ENCODE measurements at regions not wholly inside any gene's neighbourhood (a gene's known extent, or its start where the extent isn't known, plus 50 kb on each side); places are given as distances from the start of the nearest gene placed in this dataset.

- no peaks in the 10 kb centered on the region for H3K9me3 ChIP-seq (ENCODE audit: control insufficient read depth, insufficient read depth, low read length)
- H3K27ac ChIP-seq (ENCODE audit: low read depth, low read length): no peak overlapping the region
- no peaks in the 10 kb centered on the region for H3K4me1 ChIP-seq (ENCODE audit: control insufficient read depth, low read length)
- TF ChIP-seq EZH2phosphoT487 (IDR thresholded peaks at IDR 0.05; ENCODE audit: borderline replicate concordance, low read length) (no peak), CTCF (IDR thresholded peaks at IDR 0.05; ENCODE audit: low read depth, low read length, poor library complexity, severe bottlenecking) (no peak)
- no peaks in the 10 kb centered on the region for H3K36me3 ChIP-seq (ENCODE audit: control insufficient read depth, low read length)
- H3K27me3 ChIP-seq (ENCODE audit: control insufficient read depth, low read length): no peaks in the 10 kb centered on the region
- no peak overlapping the region for H3K4me3 ChIP-seq (ENCODE audit: low read length)
- no peak overlapping the region for H3K4me2 ChIP-seq (ENCODE audit: low read length)
- H3K9me2 ChIP-seq (replicated peaks; ENCODE audit: control insufficient read depth, low read length): no peaks in the 10 kb centered on the region
- H3F3A ChIP-seq (ENCODE audit: control insufficient read depth, insufficient read depth): no peaks in the 10 kb centered on the region
- no peaks in the 10 kb centered on the region for H4K20me1 ChIP-seq (ENCODE audit: control insufficient read depth, insufficient read depth, low read depth, low read length)
- no peaks in the 10 kb centered on the region for H3K79me2 ChIP-seq (ENCODE audit: control insufficient read depth, low read length)
Measured at GRCh38 chrX:95029571-95029970, 1355.6 kb downstream of the FAM133A start.

GRCh38 chrX:95040104-95040503 lies 1366.1 kb downstream of the FAM133A start:
- H3K27me3 ChIP-seq (ENCODE audit: control insufficient read depth, low read length): no peaks in the 10 kb centered on the region
- no peak overlapping the region for H3K4me2 ChIP-seq (ENCODE audit: low read length)
- no peaks in the 10 kb centered on the region for H3K36me3 ChIP-seq (ENCODE audit: control insufficient read depth, low read length)
- no peaks in the 10 kb centered on the region for H3K9me2 ChIP-seq (replicated peaks; ENCODE audit: control insufficient read depth, low read length)
- no peaks in the 10 kb centered on the region for H3F3A ChIP-seq (ENCODE audit: control insufficient read depth, insufficient read depth)
- no peak overlapping the region for H3K4me3 ChIP-seq (ENCODE audit: low read length)
- H4K20me1 ChIP-seq (ENCODE audit: control insufficient read depth, insufficient read depth, low read depth, low read length): no peaks in the 10 kb centered on the region
- TF ChIP-seq CTCF (IDR thresholded peaks at IDR 0.05; ENCODE audit: low read depth, low read length, poor library complexity, severe bottlenecking) (no peak), EZH2phosphoT487 (IDR thresholded peaks at IDR 0.05; ENCODE audit: borderline replicate concordance, low read length) (no peak)
- H3K9me3 ChIP-seq (ENCODE audit: control insufficient read depth, insufficient read depth, low read length): no peaks in the 10 kb centered on the region
- H3K4me1 ChIP-seq (ENCODE audit: control insufficient read depth, low read length): no peaks in the 10 kb centered on the region
- H3K27ac ChIP-seq (ENCODE audit: low read depth, low read length): no peak overlapping the region
- no peaks in the 10 kb centered on the region for H3K79me2 ChIP-seq (ENCODE audit: control insufficient read depth, low read length)

- TF ChIP-seq CTCF (IDR thresholded peaks at IDR 0.05; ENCODE audit: low read depth, low read length, poor library complexity, severe bottlenecking) (no peak), EZH2phosphoT487 (IDR thresholded peaks at IDR 0.05; ENCODE audit: borderline replicate concordance, low read length) (no peak)
Measured at GRCh38 chrX:95044331-95044730, 1370.3 kb downstream of the FAM133A start.

GRCh38 chrX:95055991-95056390 lies 1382.0 kb downstream of the FAM133A start:
- Histone ChIP-seq H4K20me1 (ENCODE audit: control insufficient read depth, insufficient read depth, low read depth, low read length) (no peaks in the 10 kb centered on the region), H3K9me2 (replicated peaks; ENCODE audit: control insufficient read depth, low read length) (no peaks in the 10 kb centered on the region), H3F3A (ENCODE audit: control insufficient read depth, insufficient read depth) (no peaks in the 10 kb centered on the region), H3K79me2 (ENCODE audit: control insufficient read depth, low read length) (no peaks in the 10 kb centered on the region), H3K4me2 (ENCODE audit: low read length) (no peak overlapping the region), H3K4me1 (ENCODE audit: control insufficient read depth, low read length) (no peaks in the 10 kb centered on the region), H3K27ac (ENCODE audit: low read depth, low read length) (no peak overlapping the region), H3K27me3 (ENCODE audit: control insufficient read depth, low read length) (no peaks in the 10 kb centered on the region), H3K9me3 (ENCODE audit: control insufficient read depth, insufficient read depth, low read length) (no peaks in the 10 kb centered on the region), H3K4me3 (ENCODE audit: low read length) (no peak overlapping the region), H3K36me3 (ENCODE audit: control insufficient read depth, low read length) (no peaks in the 10 kb centered on the region)
- no peak for TF ChIP-seq EZH2phosphoT487 (IDR thresholded peaks at IDR 0.05; ENCODE audit: borderline replicate concordance, low read length)
- no peak for TF ChIP-seq CTCF (IDR thresholded peaks at IDR 0.05; ENCODE audit: low read depth, low read length, poor library complexity, severe bottlenecking)

More at GRCh38 chrX:95044331-95044730, 1370.3 kb downstream of the FAM133A start:
- Histone ChIP-seq H4K20me1 (ENCODE audit: control insufficient read depth, insufficient read depth, low read depth, low read length) (no peaks in the 10 kb centered on the region), H3K9me2 (replicated peaks; ENCODE audit: control insufficient read depth, low read length) (no peaks in the 10 kb centered on the region), H3K4me3 (ENCODE audit: low read length) (no peak overlapping the region), H3K79me2 (ENCODE audit: control insufficient read depth, low read length) (no peaks in the 10 kb centered on the region), H3K27ac (ENCODE audit: low read depth, low read length) (no peak overlapping the region), H3K36me3 (ENCODE audit: control insufficient read depth, low read length) (no peaks in the 10 kb centered on the region), H3K9me3 (ENCODE audit: control insufficient read depth, insufficient read depth, low read length) (no peaks in the 10 kb centered on the region), H3K4me2 (ENCODE audit: low read length) (no peak overlapping the region), H3F3A (ENCODE audit: control insufficient read depth, insufficient read depth) (no peaks in the 10 kb centered on the region), H3K4me1 (ENCODE audit: control insufficient read depth, low read length) (no peaks in the 10 kb centered on the region), H3K27me3 (ENCODE audit: control insufficient read depth, low read length) (no peaks in the 10 kb centered on the region)

All from DOHH2 (cell line).